ENCODE measurements at regions not wholly inside any gene's neighbourhood (a gene's known extent, or its start where the extent isn't known, plus 50 kb on each side); places are given as distances from the start of the nearest gene placed in this dataset.

DNA sequence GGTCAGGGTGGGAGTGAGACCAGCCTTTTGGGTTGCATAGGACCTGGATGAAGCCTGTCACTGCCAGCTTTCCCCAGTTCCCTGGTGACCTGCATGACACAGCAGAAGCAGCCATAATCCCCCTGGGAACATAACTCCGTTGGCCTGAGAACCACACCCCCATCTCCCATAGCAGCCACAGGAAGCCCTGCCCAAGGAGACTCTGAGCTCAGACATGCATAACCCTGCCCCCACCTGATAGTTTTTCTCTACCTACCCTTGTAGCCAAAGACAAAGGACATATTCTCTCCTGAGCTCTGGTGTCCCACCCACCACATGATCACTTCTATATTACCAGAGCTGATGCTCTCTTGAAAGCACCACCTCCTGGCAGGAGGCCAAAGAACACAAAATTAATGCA is 413.5 kb upstream of the HTR2A start:
- Histone ChIP-seq H4K20me1 (ENCODE audit: control insufficient read depth, extremely low read depth, insufficient read depth, low read length) (no peaks in the 10 kb centered on the region), H3K27ac (ENCODE audit: control insufficient read depth, insufficient read depth, low read length) (no peak overlapping the region), H3K27me3 (ENCODE audit: control insufficient read depth, extremely low read depth, insufficient read depth, low read length) (no peaks in the 10 kb centered on the region), H3K4me1 (ENCODE audit: control insufficient read depth, extremely low read depth, insufficient read depth, low read length) (no peaks in the 10 kb centered on the region), H3K9me3 (ENCODE audit: control insufficient read depth, low read depth, low read length) (no peaks in the 10 kb centered on the region), H3K9ac (ENCODE audit: control insufficient read depth, extremely low read depth, insufficient read depth, low read length) (no peak overlapping the region), H3K4me3 (ENCODE audit: control insufficient read depth in 2 of 3, extremely low read depth in 1 of 3, insufficient read depth in 2 of 3, low read depth in 1 of 3, low read length in 3 of 3) (no peak overlapping the region), H3K9me1 (ENCODE audit: control insufficient read depth, extremely low read depth, insufficient read depth, low read length) (no peaks in the 10 kb centered on the region), H3K36me3 (ENCODE audit: control insufficient read depth in 2 of 2, extremely low read depth in 1 of 2, insufficient read depth in 2 of 2, low read length in 2 of 2) (no peaks in the 10 kb centered on the region), H3K79me2 (ENCODE audit: control insufficient read depth, insufficient read depth, low read length) (no peaks in the 10 kb centered on the region), H2AFZ (ENCODE audit: control insufficient read depth, low read length) (no peak overlapping the region), H3K4me2 (ENCODE audit: control insufficient read depth, extremely low read depth, insufficient read depth, low read depth, low read length) (no peak overlapping the region)
- dilution Hi-C loops (cut with MboI; ENCODE audit: extremely low pct_ligation_motif_present, low sequenced_read_pairs): no loop called here
- TF ChIP-seq, protein P1, sequence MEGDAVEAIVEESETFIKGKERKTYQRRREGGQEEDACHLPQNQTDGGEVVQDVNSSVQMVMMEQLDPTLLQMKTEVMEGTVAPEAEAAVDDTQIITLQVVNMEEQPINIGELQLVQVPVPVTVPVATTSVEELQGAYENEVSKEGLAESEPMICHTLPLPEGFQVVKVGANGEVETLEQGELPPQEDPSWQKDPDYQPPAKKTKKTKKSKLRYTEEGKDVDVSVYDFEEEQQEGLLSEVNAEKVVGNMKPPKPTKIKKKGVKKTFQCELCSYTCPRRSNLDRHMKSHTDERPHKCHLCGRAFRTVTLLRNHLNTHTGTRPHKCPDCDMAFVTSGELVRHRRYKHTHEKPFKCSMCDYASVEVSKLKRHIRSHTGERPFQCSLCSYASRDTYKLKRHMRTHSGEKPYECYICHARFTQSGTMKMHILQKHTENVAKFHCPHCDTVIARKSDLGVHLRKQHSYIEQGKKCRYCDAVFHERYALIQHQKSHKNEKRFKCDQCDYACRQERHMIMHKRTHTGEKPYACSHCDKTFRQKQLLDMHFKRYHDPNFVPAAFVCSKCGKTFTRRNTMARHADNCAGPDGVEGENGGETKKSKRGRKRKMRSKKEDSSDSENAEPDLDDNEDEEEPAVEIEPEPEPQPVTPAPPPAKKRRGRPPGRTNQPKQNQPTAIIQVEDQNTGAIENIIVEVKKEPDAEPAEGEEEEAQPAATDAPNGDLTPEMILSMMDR (optimal IDR thresholded peaks at IDR 0.05 in 1 of 3, IDR thresholded peaks at IDR 0.05 in 1 of 3, conservative IDR thresholded peaks at IDR 0.05 in 1 of 3; ENCODE audit: extremely low read depth in 1 of 3, insufficient read depth in 2 of 3, low read length in 3 of 3): no peak
- TF ChIP-seq EZH2 (IDR thresholded peaks at IDR 0.05; ENCODE audit: low read length): no peak
- no peak for DNase-seq (ENCODE audit: low read depth, low spot score)
- no peak for FAIRE-seq

- Histone ChIP-seq H3K4me2 (ENCODE audit: control insufficient read depth, extremely low read depth, insufficient read depth, low read depth, low read length) (no peak overlapping the region), H3K4me1 (ENCODE audit: control insufficient read depth, extremely low read depth, insufficient read depth, low read length) (no peaks in the 10 kb centered on the region), H3K4me3 (ENCODE audit: control insufficient read depth in 2 of 3, extremely low read depth in 1 of 3, insufficient read depth in 2 of 3, low read depth in 1 of 3, low read length in 3 of 3) (no peak overlapping the region), H3K36me3 (ENCODE audit: control insufficient read depth in 2 of 2, extremely low read depth in 1 of 2, insufficient read depth in 2 of 2, low read length in 2 of 2) (no peaks in the 10 kb centered on the region), H3K9ac (ENCODE audit: control insufficient read depth, extremely low read depth, insufficient read depth, low read length) (no peak overlapping the region), H2AFZ (ENCODE audit: control insufficient read depth, low read length) (no peak overlapping the region), H3K9me1 (ENCODE audit: control insufficient read depth, extremely low read depth, insufficient read depth, low read length) (no peaks in the 10 kb centered on the region), H3K27ac (ENCODE audit: control insufficient read depth, insufficient read depth, low read length) (no peak overlapping the region), H3K79me2 (ENCODE audit: control insufficient read depth, insufficient read depth, low read length) (no peaks in the 10 kb centered on the region), H3K27me3 (ENCODE audit: control insufficient read depth, extremely low read depth, insufficient read depth, low read length) (no peaks in the 10 kb centered on the region), H4K20me1 (ENCODE audit: control insufficient read depth, extremely low read depth, insufficient read depth, low read length) (no peaks in the 10 kb centered on the region), H3K9me3 (ENCODE audit: control insufficient read depth, low read depth, low read length) (no peaks in the 10 kb centered on the region)
- TF ChIP-seq, protein P1 (optimal IDR thresholded peaks at IDR 0.05 in 1 of 3, IDR thresholded peaks at IDR 0.05 in 1 of 3, conservative IDR thresholded peaks at IDR 0.05 in 1 of 3; ENCODE audit: extremely low read depth in 1 of 3, insufficient read depth in 2 of 3, low read length in 3 of 3): no peak
- TF ChIP-seq EZH2 (IDR thresholded peaks at IDR 0.05; ENCODE audit: low read length): no peak
- DNase-seq (ENCODE audit: low read depth, low spot score) (no peak), FAIRE-seq (no peak)
- dilution Hi-C loops (cut with MboI; ENCODE audit: extremely low pct_ligation_motif_present, low sequenced_read_pairs): no loop called here
Observed at GRCh38 chr13:47306991-47307390, 410.1 kb upstream of the HTR2A start.
